WTC11 (cell line): ENCODE measurements at regions not wholly inside any gene's neighbourhood (a gene's known extent, or its start where the extent isn't known, plus 50 kb on each side); places are given as distances from the start of the nearest gene placed in this dataset.
"Not testable (repeated sequence)": the region's sequence is repeated elsewhere in the genome, so short reads cannot be mapped to it uniquely, and the experiment has no call there.

Source experiments
- ETV6 ChIP-seq: sonication (generic); formaldehyde crosslinking; IDR thresholded peaks from 2 replicates; pipeline ENCODE4 v1.8.1; 2022; ENCODE audit warnings: mild to moderate bottlenecking, missing genetic modification reagents
- FOXJ3 ChIP-seq: sonication (generic); formaldehyde crosslinking; IDR thresholded peaks from 2 replicates; pipeline ENCODE4 v1.9.0; 2021; ENCODE audit warnings: missing genetic modification reagents, mild to moderate bottlenecking, borderline replicate concordance
- SP1 ChIP-seq: sonication (generic); formaldehyde crosslinking; conservative IDR thresholded peaks from 2 replicates; pipeline ENCODE4 v1.8.1; 2022; ENCODE audit warnings: missing genetic modification reagents
- TCF7 ChIP-seq: sonication (generic); formaldehyde crosslinking; IDR thresholded peaks from 2 replicates; pipeline ENCODE4 v1.8.0; 2022; ENCODE audit warnings: mild to moderate bottlenecking, low read depth, missing genetic modification reagents, moderate library complexity
- ZBTB21 ChIP-seq: sonication (generic); formaldehyde crosslinking; IDR thresholded peaks from 2 replicates; pipeline ENCODE4 v1.8.1; 2023; ENCODE audit warnings: mild to moderate bottlenecking, missing genetic modification reagents, borderline replicate concordance
- ZNF138 ChIP-seq: sonication (generic); formaldehyde crosslinking; conservative IDR thresholded peaks from 2 replicates; pipeline ENCODE4 v1.8.1; 2022; ENCODE audit warnings: mild to moderate bottlenecking, moderate library complexity, missing genetic modification reagents
- TF ChIP-seq, protein P1 (sequence below): sonication (generic); formaldehyde crosslinking; IDR thresholded peaks from 2 replicates; pipeline ENCODE4 v1.8.0; 2023; ENCODE audit warnings: mild to moderate bottlenecking, missing genetic modification reagents
- TF ChIP-seq, protein P2 (sequence below): sonication (generic); formaldehyde crosslinking; IDR thresholded peaks from 2 replicates; pipeline ENCODE4 v1.8.1; 2023; ENCODE audit warnings: mild to moderate bottlenecking, missing genetic modification reagents, moderate library complexity
- TF ChIP-seq, protein P3 (sequence below): fragments of 200-600 bp; IDR thresholded peaks from 2 replicates; pipeline ENCODE4 v1.8.0; 2022; ENCODE audit warnings: antibody characterized with exemption
- TF ChIP-seq, protein P4 (sequence below): sonication (generic); formaldehyde crosslinking; IDR thresholded peaks from 2 replicates; pipeline ENCODE4 v1.8.0; 2022; ENCODE audit warnings: mild to moderate bottlenecking, missing genetic modification reagents
- TF ChIP-seq, protein P5 (sequence below): sonication (generic); formaldehyde crosslinking; IDR thresholded peaks from 2 replicates; pipeline ENCODE4 v1.8.0; 2023; ENCODE audit warnings: missing genetic modification reagents, mild to moderate bottlenecking, borderline replicate concordance
- TF ChIP-seq, protein P6 (sequence below): sonication (generic); formaldehyde crosslinking; IDR thresholded peaks from 2 replicates; pipeline ENCODE4 v1.8.0; 2022; ENCODE audit warnings: mild to moderate bottlenecking, missing genetic modification reagents

DNA sequence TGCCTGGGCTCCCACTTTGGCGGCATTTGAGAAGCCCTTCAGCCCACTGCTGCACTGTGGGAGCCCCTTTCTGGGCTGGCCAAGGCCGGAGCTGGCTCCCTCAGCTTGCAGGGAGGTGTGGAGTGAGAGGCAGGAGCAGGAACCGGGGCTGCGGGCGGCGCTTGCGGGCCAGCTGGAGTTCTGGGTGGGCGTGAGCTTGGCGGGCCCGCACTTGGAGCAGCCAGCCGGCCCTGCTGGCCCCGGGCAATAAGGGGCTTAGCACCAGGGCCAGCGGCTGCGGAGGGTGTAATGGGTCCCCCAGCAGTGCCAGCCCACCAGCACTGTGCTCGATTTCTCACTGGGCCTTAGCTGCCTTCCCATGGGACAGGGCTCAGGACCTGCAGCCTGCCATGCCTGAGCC is 111.2 kb upstream of the PLCL2 start:
- TF ChIP-seq, protein P1, sequence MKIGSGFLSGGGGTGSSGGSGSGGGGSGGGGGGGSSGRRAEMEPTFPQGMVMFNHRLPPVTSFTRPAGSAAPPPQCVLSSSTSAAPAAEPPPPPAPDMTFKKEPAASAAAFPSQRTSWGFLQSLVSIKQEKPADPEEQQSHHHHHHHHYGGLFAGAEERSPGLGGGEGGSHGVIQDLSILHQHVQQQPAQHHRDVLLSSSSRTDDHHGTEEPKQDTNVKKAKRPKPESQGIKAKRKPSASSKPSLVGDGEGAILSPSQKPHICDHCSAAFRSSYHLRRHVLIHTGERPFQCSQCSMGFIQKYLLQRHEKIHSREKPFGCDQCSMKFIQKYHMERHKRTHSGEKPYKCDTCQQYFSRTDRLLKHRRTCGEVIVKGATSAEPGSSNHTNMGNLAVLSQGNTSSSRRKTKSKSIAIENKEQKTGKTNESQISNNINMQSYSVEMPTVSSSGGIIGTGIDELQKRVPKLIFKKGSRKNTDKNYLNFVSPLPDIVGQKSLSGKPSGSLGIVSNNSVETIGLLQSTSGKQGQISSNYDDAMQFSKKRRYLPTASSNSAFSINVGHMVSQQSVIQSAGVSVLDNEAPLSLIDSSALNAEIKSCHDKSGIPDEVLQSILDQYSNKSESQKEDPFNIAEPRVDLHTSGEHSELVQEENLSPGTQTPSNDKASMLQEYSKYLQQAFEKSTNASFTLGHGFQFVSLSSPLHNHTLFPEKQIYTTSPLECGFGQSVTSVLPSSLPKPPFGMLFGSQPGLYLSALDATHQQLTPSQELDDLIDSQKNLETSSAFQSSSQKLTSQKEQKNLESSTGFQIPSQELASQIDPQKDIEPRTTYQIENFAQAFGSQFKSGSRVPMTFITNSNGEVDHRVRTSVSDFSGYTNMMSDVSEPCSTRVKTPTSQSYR (CRISPR knock-in tag), result not testable (repeated sequence)
- TF ChIP-seq, protein P2, sequence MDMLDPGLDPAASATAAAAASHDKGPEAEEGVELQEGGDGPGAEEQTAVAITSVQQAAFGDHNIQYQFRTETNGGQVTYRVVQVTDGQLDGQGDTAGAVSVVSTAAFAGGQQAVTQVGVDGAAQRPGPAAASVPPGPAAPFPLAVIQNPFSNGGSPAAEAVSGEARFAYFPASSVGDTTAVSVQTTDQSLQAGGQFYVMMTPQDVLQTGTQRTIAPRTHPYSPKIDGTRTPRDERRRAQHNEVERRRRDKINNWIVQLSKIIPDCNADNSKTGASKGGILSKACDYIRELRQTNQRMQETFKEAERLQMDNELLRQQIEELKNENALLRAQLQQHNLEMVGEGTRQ, result not testable (repeated sequence)
- not testable (repeated sequence) for TF ChIP-seq FOXJ3; ZBTB21 (CRISPR knock-in tag); TCF7 (CRISPR knock-in tag); ETV6 (CRISPR knock-in tag); ZNF138; SP1 (CRISPR knock-in tag)
- TF ChIP-seq, protein P3, sequence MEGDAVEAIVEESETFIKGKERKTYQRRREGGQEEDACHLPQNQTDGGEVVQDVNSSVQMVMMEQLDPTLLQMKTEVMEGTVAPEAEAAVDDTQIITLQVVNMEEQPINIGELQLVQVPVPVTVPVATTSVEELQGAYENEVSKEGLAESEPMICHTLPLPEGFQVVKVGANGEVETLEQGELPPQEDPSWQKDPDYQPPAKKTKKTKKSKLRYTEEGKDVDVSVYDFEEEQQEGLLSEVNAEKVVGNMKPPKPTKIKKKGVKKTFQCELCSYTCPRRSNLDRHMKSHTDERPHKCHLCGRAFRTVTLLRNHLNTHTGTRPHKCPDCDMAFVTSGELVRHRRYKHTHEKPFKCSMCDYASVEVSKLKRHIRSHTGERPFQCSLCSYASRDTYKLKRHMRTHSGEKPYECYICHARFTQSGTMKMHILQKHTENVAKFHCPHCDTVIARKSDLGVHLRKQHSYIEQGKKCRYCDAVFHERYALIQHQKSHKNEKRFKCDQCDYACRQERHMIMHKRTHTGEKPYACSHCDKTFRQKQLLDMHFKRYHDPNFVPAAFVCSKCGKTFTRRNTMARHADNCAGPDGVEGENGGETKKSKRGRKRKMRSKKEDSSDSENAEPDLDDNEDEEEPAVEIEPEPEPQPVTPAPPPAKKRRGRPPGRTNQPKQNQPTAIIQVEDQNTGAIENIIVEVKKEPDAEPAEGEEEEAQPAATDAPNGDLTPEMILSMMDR, result not testable (repeated sequence)
- TF ChIP-seq, protein P4, sequence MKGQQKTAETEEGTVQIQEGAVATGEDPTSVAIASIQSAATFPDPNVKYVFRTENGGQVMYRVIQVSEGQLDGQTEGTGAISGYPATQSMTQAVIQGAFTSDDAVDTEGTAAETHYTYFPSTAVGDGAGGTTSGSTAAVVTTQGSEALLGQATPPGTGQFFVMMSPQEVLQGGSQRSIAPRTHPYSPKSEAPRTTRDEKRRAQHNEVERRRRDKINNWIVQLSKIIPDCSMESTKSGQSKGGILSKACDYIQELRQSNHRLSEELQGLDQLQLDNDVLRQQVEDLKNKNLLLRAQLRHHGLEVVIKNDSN (CRISPR knock-in tag), result not testable (repeated sequence)
- TF ChIP-seq, protein P5, sequence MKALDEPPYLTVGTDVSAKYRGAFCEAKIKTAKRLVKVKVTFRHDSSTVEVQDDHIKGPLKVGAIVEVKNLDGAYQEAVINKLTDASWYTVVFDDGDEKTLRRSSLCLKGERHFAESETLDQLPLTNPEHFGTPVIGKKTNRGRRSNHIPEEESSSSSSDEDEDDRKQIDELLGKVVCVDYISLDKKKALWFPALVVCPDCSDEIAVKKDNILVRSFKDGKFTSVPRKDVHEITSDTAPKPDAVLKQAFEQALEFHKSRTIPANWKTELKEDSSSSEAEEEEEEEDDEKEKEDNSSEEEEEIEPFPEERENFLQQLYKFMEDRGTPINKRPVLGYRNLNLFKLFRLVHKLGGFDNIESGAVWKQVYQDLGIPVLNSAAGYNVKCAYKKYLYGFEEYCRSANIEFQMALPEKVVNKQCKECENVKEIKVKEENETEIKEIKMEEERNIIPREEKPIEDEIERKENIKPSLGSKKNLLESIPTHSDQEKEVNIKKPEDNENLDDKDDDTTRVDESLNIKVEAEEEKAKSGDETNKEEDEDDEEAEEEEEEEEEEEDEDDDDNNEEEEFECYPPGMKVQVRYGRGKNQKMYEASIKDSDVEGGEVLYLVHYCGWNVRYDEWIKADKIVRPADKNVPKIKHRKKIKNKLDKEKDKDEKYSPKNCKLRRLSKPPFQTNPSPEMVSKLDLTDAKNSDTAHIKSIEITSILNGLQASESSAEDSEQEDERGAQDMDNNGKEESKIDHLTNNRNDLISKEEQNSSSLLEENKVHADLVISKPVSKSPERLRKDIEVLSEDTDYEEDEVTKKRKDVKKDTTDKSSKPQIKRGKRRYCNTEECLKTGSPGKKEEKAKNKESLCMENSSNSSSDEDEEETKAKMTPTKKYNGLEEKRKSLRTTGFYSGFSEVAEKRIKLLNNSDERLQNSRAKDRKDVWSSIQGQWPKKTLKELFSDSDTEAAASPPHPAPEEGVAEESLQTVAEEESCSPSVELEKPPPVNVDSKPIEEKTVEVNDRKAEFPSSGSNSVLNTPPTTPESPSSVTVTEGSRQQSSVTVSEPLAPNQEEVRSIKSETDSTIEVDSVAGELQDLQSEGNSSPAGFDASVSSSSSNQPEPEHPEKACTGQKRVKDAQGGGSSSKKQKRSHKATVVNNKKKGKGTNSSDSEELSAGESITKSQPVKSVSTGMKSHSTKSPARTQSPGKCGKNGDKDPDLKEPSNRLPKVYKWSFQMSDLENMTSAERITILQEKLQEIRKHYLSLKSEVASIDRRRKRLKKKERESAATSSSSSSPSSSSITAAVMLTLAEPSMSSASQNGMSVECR (CRISPR knock-in tag), result not testable (repeated sequence)
- TF ChIP-seq, protein P6, sequence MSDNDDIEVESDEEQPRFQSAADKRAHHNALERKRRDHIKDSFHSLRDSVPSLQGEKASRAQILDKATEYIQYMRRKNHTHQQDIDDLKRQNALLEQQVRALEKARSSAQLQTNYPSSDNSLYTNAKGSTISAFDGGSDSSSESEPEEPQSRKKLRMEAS (CRISPR knock-in tag), result not testable (repeated sequence)
